Common myeloid progenitor, CD34-positive (primary cell): ENCODE measurements at regions not wholly inside any gene's neighbourhood (a gene's known extent, or its start where the extent isn't known, plus 50 kb on each side); places are given as distances from the start of the nearest gene placed in this dataset.

Experiments used
- CTCF ChIA-PET: fragments of 350-600 bp; sonication (Branson Sonifier 250); formaldehyde crosslinking; loops from one replicate; lab custom pipeline; 2021; ENCODE audit warnings: antibody characterized with exemption; lab: Charles Lee
- POLR2A ChIA-PET: fragments of 350-600 bp; sonication (Branson Sonifier 250); formaldehyde crosslinking; loops from one replicate; lab custom pipeline; 2021; ENCODE audit warnings: antibody characterized with exemption; lab: Charles Lee
- DNase-seq, 3 donors: peaks; one replicate each; pipeline versions ENCODE4 v3.0.0 to v3.0.0-alpha.2; 2013
- H3K27ac ChIP-seq, 2 experiments: 1 replicate in 1 of 2; 2 replicates in 1 of 2; pipeline ENCODE4 v1.7.0; 2013; ENCODE audit warnings: inconsistent platforms in 2 of 2, low read length in 2 of 2, mild to moderate bottlenecking in 2 of 2, low read depth in 1 of 2, moderate library complexity in 1 of 2; ENCODE audit not compliant: severe bottlenecking in 2 of 2, insufficient read depth in 1 of 2, poor library complexity in 1 of 2
- H3K27me3 ChIP-seq, 5 experiments: replicated peaks in 2 of 5; 1 replicate in 3 of 5; 2 replicates in 2 of 5; pipeline versions ENCODE4 v1.6.1 to v1.7.0; 2013; ENCODE audit warnings: low read length in 4 of 5, mild to moderate bottlenecking in 2 of 5, moderate library complexity in 2 of 5, inconsistent platforms in 1 of 5; ENCODE audit not compliant: insufficient read depth in 5 of 5, control insufficient read depth in 4 of 5
- H3K36me3 ChIP-seq, 4 experiments: 1 replicate in 2 of 4; 2 replicates in 2 of 4; pipeline versions ENCODE4 v1.6.1 to v1.7.0; 2013; ENCODE audit warnings: low read length in 3 of 4, control low read depth in 1 of 4, mild to moderate bottlenecking in 1 of 4; ENCODE audit not compliant: control insufficient read depth in 4 of 4, insufficient read depth in 4 of 4
- H3K4me1 ChIP-seq, 4 experiments: 1 replicate in 3 of 4; 2 replicates in 1 of 4; pipeline versions ENCODE4 v1.6.1 to v1.7.1; 2013; ENCODE audit warnings: low read length in 3 of 4, mild to moderate bottlenecking in 3 of 4, control low read depth in 1 of 4, inconsistent platforms in 1 of 4, moderate library complexity in 1 of 4; ENCODE audit not compliant: control insufficient read depth in 4 of 4, insufficient read depth in 4 of 4; ENCODE audit errors: control extremely low read depth in 1 of 4
- H3K4me3 ChIP-seq, 7 experiments: 1 replicate in 4 of 7; 2 replicates in 3 of 7; pipeline versions ENCODE4 v1.5.1 to v1.7.0; 2013; ENCODE audit warnings: mild to moderate bottlenecking in 7 of 7, low read length in 6 of 7, moderate library complexity in 6 of 7, inconsistent platforms in 2 of 7, low read depth in 2 of 7, control low read depth in 1 of 7; ENCODE audit not compliant: insufficient read depth in 4 of 7, control insufficient read depth in 1 of 7; ENCODE audit errors: extremely low read depth in 1 of 7
- H3K9me3 ChIP-seq, 5 experiments: 1 replicate in 4 of 5; 2 replicates in 1 of 5; pipeline versions ENCODE4 v1.6.1 to v1.7.1; 2013; ENCODE audit warnings: low read length in 4 of 5, mild to moderate bottlenecking in 2 of 5, inconsistent platforms in 1 of 5, low read depth in 1 of 5, moderate library complexity in 1 of 5; ENCODE audit not compliant: control insufficient read depth in 4 of 5, insufficient read depth in 2 of 5; ENCODE audit errors: control extremely low read depth in 1 of 5
- WGBS: methylation state at CpG from one replicate; pipeline ENCODE4 v1.1.5; 2013; ENCODE audit not compliant: insufficient coverage; 5-methylcytosine and 5-hydroxymethylcytosine counted together

DNA sequence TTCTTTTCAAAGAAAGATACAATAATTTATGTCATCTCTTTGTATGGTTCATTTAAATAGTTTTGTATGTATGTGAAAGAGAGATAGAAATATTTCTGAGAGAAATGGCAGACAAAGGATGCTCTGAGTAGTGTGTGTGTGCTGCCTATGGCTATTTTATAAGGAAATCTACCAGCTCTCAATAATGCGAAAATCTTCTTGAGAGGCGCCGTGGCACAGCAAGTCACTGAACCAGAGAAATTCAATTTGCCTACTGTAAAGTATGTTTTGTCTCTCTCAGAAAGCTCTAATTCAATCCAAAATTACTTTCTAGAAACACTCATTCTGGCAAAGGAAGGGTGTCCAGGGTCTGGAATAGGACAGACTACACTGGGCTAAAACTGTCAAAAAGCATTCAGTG lies 1981.1 kb downstream of the EFNA5 start:
- ChIA-PET CTCF (no interaction called here), POLR2A (no interaction called here)
- Histone ChIP-seq H3K4me1 (no peaks in the 10 kb centered on the region), H3K4me3 (no peak overlapping the region), H3K27ac (no peak overlapping the region), H3K27me3 (no peaks in the 10 kb centered on the region), H3K9me3 (no peaks in the 10 kb centered on the region), H3K36me3 (no peaks in the 10 kb centered on the region)
- WGBS: 100% methylated on average over 1 of the region's 3 CpGs
- no peak for DNase-seq

DNA sequence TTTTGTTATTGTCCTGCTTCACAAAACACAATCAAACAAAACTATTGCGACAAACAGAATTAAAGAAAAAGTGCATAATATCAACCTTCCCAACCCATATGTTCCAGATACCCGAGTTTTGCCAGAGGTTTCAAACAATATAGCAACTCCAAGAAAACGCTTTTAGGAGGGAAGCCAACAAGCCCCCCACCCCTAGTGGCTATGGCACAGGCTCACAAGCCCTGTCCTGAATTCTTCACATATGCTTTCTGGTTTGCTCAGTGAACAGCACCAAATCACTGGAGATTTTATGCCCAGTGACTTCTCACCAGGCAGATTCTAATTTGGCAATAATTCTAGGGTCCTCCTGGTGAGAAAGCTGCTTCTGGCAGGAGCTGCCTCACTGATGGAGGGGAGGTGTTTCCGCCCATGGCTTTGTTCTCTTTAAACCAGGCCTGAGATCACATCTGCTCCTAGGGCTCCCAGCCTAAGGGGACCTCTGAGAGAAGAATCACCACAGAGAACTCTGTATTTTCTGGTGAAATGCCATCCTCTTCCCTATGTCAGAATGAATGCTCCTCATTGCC lies 1982.4 kb downstream of the EFNA5 start:
- CTCF ChIA-PET: no interaction called here
- Histone ChIP-seq H3K4me1 (no peaks in the 10 kb centered on the region), H3K27ac (no peak overlapping the region), H3K36me3 (no peaks in the 10 kb centered on the region), H3K9me3 (peaks cover 0 to 1% (median 0%) of the 10 kb centered on the region in 5 experiments), H3K27me3 (no peaks in the 10 kb centered on the region), H3K4me3 (no peak overlapping the region)
- 90% methylated on average over 4 of the region's 4 CpGs for WGBS
- DNase-seq: no peak
- POLR2A ChIA-PET: no interaction called here

DNA sequence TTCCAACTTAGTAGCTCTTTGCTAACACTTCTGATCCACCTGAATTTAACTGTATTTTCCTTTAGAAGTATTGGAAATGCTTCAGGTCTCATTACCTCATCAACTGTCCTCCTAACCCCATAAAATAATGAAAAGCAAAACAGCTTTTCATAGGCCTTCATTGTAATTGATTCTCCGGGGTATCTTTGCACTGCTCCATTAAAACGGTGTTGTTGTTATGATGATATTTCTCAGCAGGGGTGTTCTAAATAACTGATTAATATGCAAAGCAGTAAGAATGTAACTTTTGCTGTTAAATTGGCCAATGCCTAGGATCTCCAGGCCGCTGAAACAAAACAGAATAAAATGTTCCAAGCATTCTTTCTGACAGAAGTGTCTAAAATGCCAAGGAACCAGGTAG lies 1983.2 kb downstream of the EFNA5 start:
- no peaks in the 10 kb centered on the region for H3K27me3 ChIP-seq
- ChIA-PET POLR2A (no interaction called here), CTCF (no interaction called here)
- H3K4me1 ChIP-seq: no peaks in the 10 kb centered on the region
- H3K27ac ChIP-seq: no peak overlapping the region
- 74% methylated on average over 3 of the region's 3 CpGs for WGBS
- peaks cover 0 to 1% (median 0%) of the 10 kb centered on the region in 5 experiments for H3K9me3 ChIP-seq
- no peaks in the 10 kb centered on the region for H3K36me3 ChIP-seq
- no peak overlapping the region for H3K4me3 ChIP-seq
- DNase-seq: no peak

DNA sequence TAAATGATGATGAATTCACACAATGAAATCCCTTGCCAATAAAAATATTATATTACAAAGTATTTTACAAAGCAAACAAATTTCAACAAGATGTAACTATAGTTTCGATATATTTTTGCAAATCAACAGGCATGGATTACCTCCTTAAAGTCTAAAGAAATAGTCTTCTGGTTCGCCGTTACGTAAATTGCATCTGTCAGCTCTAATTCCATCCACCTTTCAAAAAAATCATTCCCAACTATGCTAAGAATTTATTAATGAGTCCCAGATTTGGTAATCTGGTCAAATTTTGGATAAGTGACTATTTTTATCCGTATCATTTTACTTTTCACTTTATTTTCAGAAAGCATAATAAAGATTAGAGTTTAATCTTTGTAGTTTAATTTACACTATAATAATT lies 1984.9 kb downstream of the EFNA5 start:
- DNase-seq: no peak
- ChIA-PET POLR2A (no interaction called here), CTCF (no interaction called here)
- WGBS: 78% methylated on average over 3 of the region's 5 CpGs
- H3K4me1 ChIP-seq: no peaks in the 10 kb centered on the region
- H3K36me3 ChIP-seq: no peaks in the 10 kb centered on the region
- no peak overlapping the region for H3K4me3 ChIP-seq
- no peaks in the 10 kb centered on the region for H3K27me3 ChIP-seq
- no peak overlapping the region for H3K27ac ChIP-seq
- H3K9me3 ChIP-seq: peaks cover 0 to 1% (median 0%) of the 10 kb centered on the region in 5 experiments

DNA sequence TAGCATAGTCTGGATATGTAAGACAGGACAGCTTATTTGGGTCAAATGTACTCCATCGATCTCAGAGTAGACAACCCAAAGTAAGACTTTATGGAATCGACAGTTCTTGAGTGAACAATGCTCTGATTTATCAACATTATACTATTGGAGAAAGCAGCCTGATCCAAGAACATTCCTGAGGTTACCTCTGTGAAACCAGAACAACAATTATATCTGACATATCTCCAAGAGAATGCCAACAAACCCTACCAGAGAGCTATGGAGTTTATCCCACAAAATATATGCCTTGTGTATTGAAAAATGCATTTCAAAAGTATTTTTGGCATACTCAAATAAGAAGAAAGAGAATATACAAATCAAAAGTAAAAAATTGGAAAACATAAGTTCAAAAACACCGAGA lies 1985.9 kb downstream of the EFNA5 start:
- Histone ChIP-seq H3K4me1 (no peaks in the 10 kb centered on the region), H3K4me3 (no peak overlapping the region), H3K27ac (no peak overlapping the region), H3K9me3 (peaks cover 0 to 1% (median 0%) of the 10 kb centered on the region in 5 experiments), H3K27me3 (no peaks in the 10 kb centered on the region), H3K36me3 (no peaks in the 10 kb centered on the region)
- ChIA-PET CTCF (no interaction called here), POLR2A (no interaction called here)
- DNase-seq: no peak
- WGBS: 86% methylated on average over 1 of the region's 3 CpGs

DNA sequence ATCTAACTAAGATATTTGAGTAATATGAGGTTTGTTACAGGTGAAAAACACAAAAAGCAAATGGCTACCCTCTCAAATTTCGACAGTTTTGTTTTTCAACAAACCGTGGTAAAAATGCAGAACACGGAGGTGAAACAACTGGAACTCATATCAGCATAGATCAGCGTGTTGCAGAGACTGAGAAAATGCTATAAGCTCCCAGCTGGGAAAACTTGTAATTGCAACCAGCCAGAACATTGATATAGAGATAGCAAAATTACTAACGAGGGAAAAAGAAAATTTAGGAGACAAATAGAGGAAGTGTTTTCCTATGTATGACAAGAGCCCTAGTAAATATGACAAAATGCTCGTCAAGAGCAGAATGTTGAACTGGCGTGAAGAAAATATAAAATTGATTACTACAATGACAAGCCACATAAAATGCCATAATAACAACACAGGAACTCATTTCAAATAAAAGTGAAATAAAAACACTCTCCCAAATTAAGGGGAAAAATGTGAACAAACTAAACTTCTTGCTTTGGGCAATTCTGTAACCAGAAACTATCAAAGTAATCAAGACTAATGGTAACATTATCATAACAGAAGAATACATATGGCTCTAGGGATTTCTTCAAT lies 1989.8 kb downstream of the EFNA5 start:
- Histone ChIP-seq H3K36me3 (no peaks in the 10 kb centered on the region), H3K9me3 (peaks cover 0 to 1% (median 0%) of the 10 kb centered on the region in 5 experiments), H3K27me3 (no peaks in the 10 kb centered on the region), H3K4me1 (no peaks in the 10 kb centered on the region), H3K4me3 (no peak overlapping the region), H3K27ac (no peak overlapping the region)
- no peak for DNase-seq
- WGBS: 81% methylated on average over 5 of the region's 7 CpGs
- CTCF ChIA-PET: no interaction called here
- POLR2A ChIA-PET: no interaction called here

DNA sequence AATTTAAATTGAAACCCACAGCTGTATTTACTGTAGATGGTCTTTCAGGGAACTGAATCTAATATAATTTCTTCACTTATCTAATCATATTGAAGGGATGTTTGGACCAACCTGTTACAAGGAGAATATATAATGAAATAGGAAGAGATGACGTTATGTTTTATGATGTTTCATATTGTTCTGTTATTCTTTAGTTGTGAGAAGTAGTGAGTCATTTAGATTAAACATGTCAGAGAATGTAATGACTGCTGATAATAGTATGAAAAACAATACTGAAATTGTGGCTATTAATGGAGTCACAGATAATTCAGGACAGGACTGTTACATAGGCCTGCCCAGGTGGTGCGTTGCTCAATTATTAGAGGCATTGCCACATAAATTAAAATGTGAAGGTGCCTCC lies 1993.4 kb downstream of the EFNA5 start:
- CTCF ChIA-PET: no interaction called here
- Histone ChIP-seq H3K36me3 (no peaks in the 10 kb centered on the region), H3K4me1 (no peaks in the 10 kb centered on the region), H3K27me3 (no peaks in the 10 kb centered on the region), H3K4me3 (no peak overlapping the region), H3K9me3 (no peaks in the 10 kb centered on the region), H3K27ac (no peak overlapping the region)
- WGBS: 100% methylated on average over 2 of the region's 2 CpGs
- no peak for DNase-seq
- POLR2A ChIA-PET: no interaction called here
